ENCODE measurements at regions not wholly inside any gene's neighbourhood (a gene's known extent, or its start where the extent isn't known, plus 50 kb on each side); places are given as distances from the start of the nearest gene placed in this dataset.

DNA sequence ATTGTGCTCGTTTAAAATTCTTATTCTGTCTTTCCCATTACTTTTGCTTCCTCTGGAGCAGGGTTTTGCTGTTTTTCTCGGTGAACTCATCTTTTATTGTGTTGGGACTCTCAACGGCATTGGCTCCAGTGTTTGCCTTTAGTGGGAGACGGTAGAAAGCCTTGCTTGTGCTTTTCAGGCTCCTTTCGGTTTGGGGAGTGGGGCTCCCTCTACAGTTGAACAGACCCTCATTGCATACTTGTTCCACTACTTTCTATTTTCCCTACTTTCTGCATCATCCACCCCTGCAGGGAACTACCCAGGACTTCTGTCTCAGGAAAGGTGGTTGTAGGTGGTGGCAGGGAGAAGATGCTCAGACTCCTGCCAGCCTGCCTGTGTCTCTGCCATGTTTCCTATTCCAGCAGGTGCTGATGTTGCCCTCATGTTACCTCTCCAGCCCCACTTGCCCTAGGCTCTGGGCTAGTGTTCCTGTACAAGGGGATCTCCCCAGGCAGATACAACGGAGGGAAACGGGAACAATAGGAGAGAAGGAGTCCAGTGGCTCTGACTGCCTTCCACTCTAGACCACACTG lies 68.5 kb upstream of the ZBTB18 start:
- TF ChIP-seq, protein P1, sequence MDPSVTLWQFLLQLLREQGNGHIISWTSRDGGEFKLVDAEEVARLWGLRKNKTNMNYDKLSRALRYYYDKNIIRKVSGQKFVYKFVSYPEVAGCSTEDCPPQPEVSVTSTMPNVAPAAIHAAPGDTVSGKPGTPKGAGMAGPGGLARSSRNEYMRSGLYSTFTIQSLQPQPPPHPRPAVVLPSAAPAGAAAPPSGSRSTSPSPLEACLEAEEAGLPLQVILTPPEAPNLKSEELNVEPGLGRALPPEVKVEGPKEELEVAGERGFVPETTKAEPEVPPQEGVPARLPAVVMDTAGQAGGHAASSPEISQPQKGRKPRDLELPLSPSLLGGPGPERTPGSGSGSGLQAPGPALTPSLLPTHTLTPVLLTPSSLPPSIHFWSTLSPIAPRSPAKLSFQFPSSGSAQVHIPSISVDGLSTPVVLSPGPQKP (IDR thresholded peaks at IDR 0.05; ENCODE audit: borderline replicate concordance, low read depth, low read length) = no peak
- TF ChIP-seq MAFK (IDR thresholded peaks at IDR 0.05; ENCODE audit: low read depth, low read length) = no peak
- no peak for TF ChIP-seq CEBPB (IDR thresholded peaks at IDR 0.05; ENCODE audit: low read depth, low read length)
- TF ChIP-seq, protein P2, sequence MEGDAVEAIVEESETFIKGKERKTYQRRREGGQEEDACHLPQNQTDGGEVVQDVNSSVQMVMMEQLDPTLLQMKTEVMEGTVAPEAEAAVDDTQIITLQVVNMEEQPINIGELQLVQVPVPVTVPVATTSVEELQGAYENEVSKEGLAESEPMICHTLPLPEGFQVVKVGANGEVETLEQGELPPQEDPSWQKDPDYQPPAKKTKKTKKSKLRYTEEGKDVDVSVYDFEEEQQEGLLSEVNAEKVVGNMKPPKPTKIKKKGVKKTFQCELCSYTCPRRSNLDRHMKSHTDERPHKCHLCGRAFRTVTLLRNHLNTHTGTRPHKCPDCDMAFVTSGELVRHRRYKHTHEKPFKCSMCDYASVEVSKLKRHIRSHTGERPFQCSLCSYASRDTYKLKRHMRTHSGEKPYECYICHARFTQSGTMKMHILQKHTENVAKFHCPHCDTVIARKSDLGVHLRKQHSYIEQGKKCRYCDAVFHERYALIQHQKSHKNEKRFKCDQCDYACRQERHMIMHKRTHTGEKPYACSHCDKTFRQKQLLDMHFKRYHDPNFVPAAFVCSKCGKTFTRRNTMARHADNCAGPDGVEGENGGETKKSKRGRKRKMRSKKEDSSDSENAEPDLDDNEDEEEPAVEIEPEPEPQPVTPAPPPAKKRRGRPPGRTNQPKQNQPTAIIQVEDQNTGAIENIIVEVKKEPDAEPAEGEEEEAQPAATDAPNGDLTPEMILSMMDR (conservative IDR thresholded peaks at IDR 0.05; ENCODE audit: low read depth, low read length) = 0 out of 2 replicates have a peak, but pooled peaks have one; percentile 22
- TF ChIP-seq MAZ (IDR thresholded peaks at IDR 0.05; ENCODE audit: borderline replicate concordance, low read depth, low read length) = no peak
- Histone ChIP-seq H2BK20ac (ENCODE audit: low read depth, low read length) (no peak overlapping the region), H2AFZ (replicated peaks; ENCODE audit: low read length, poor library complexity) (no peak overlapping the region), H3K4me2 (ENCODE audit: low read depth, low read length) (no peak overlapping the region), H2AK9ac (replicated peaks; ENCODE audit: low read depth, low read length, poor library complexity) (no peak overlapping the region), H4K91ac (ENCODE audit: insufficient read depth, low read depth, low read length) (no peak overlapping the region), H3K56ac (ENCODE audit: extremely low read depth, insufficient read depth, low read length) (no peak overlapping the region), H4K8ac (ENCODE audit: low read depth in 2 of 2, low read length in 2 of 2) (no peak overlapping the region), H4K5ac (ENCODE audit: low read depth, low read length) (no peak overlapping the region), H3K18ac (ENCODE audit: low read depth, low read length) (no peak overlapping the region), H2BK15ac (ENCODE audit: low read depth, low read length) (no peak overlapping the region), H3K36me3 (ENCODE audit: control insufficient read depth, insufficient read depth, low read length) (no peaks in the 10 kb centered on the region), H3K27me3 (ENCODE audit: control insufficient read depth, insufficient read depth, low read length) (peaks cover 29% of the 10 kb centered on the region), H3K4ac (ENCODE audit: low read depth, low read length) (no peak overlapping the region), H3K4me1 (ENCODE audit: control insufficient read depth, insufficient read depth, low read length) (no peaks in the 10 kb centered on the region), H3K4me3 (ENCODE audit: insufficient read depth, low read depth, low read length) (no peak overlapping the region), H3K23ac (ENCODE audit: low read depth, low read length) (no peak overlapping the region), H2AK5ac (ENCODE audit: low read depth, low read length) (no peak overlapping the region), H3K9ac (ENCODE audit: low read depth, low read length) (no peak overlapping the region), H3K14ac (replicated peaks; ENCODE audit: low read depth, low read length) (no peak overlapping the region), H3K79me1 (ENCODE audit: low read depth in 1 of 2, low read length in 2 of 2) (no peaks in the 10 kb centered on the region), H3K9me3 (ENCODE audit: control insufficient read depth, insufficient read depth, low read length) (peaks cover 4% of the 10 kb centered on the region), H4K20me1 (ENCODE audit: insufficient read depth, low read length) (no peaks in the 10 kb centered on the region), H2BK5ac (ENCODE audit: low read depth, low read length, poor library complexity, severe bottlenecking) (no peak overlapping the region), H3K27ac (ENCODE audit: insufficient read depth, low read length) (no peak overlapping the region), H2BK120ac (ENCODE audit: low read depth, low read length) (no peak overlapping the region), H3K9me1 (ENCODE audit: insufficient read depth, low read length) (no peaks in the 10 kb centered on the region)
- no peak for DNase-seq
- in situ Hi-C loops (cut with MboI; ENCODE audit: low sequenced_read_pairs) (no loop called here), intact Hi-C loops (cut with micrococcal nuclease) (no loop called here), dilution Hi-C loops (cut with HindIII; ENCODE audit: low sequenced_read_pairs, unreplicated experiment) (no loop called here)
- POLR2A ChIA-PET (ENCODE audit: unreplicated experiment) = no interaction called here
- WGBS, 2 experiments (ENCODE audit: extremely low coverage in 2 of 2, insufficient read length in 1 of 2) = no CpG with 5 or more reads among the region's 7 CpGs
- CTCF ChIA-PET = no interaction called here
- BruUV-seq (replicated peaks) = no TSS peak
- ATAC-seq (ENCODE audit: low read depth) = no peak
